ENCODE measurements at regions not wholly inside any gene's neighbourhood (a gene's known extent, or its start where the extent isn't known, plus 50 kb on each side); places are given as distances from the start of the nearest gene placed in this dataset.

DNA sequence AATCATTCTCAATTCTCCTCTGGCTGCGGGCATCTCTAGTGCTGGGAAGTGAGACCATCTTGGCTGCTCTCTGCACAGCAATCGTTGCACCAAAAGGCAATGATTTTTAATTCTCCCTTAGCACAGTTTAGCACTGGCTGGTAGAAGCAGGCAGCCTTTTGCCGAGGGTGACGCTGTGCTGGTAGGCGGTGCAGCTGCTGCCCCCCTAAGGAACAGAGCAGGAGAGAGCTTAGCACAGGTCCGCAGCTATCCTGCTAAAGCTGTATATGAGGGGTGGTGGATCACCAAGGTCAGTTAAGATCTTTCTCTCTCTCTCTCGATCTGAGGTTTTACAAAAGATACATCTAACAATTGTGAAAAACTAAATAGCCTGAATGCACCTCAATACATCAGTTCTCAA lies 390.1 kb downstream of the GATA3 start:
- no peak for DNase-seq (ENCODE audit: extremely low read depth, low read depth)
- no peak for TF ChIP-seq CTCF (IDR thresholded peaks at IDR 0.05; ENCODE audit: low read depth, low read length, missing control alignments)
- no peak overlapping the region for H3K4me3 ChIP-seq (replicated peaks; ENCODE audit: low read depth, low read length)

GRCh38 chr10:8445353-8445752 lies 390.9 kb downstream of the GATA3 start:
- DNase-seq (ENCODE audit: extremely low read depth, low read depth), result no peak
- TF ChIP-seq CTCF (IDR thresholded peaks at IDR 0.05; ENCODE audit: low read depth, low read length, missing control alignments), result no peak
- H3K4me3 ChIP-seq (replicated peaks; ENCODE audit: low read depth, low read length), result no peak overlapping the region

- no peak for DNase-seq (ENCODE audit: extremely low read depth, low read depth)
- TF ChIP-seq CTCF (IDR thresholded peaks at IDR 0.05; ENCODE audit: low read depth, low read length, missing control alignments), result no peak
- H3K4me3 ChIP-seq (replicated peaks; ENCODE audit: low read depth, low read length), result no peak overlapping the region
These were observed 395.4 kb downstream of the GATA3 start for GRCh38 chr10:8449909-8450308.

GRCh38 chr10:8453587-8453986 lies 399.1 kb downstream of the GATA3 start:
- no peak overlapping the region for H3K4me3 ChIP-seq (replicated peaks; ENCODE audit: low read depth, low read length)
- DNase-seq (ENCODE audit: extremely low read depth, low read depth), result no peak
- no peak for TF ChIP-seq CTCF (IDR thresholded peaks at IDR 0.05; ENCODE audit: low read depth, low read length, missing control alignments)

DNA sequence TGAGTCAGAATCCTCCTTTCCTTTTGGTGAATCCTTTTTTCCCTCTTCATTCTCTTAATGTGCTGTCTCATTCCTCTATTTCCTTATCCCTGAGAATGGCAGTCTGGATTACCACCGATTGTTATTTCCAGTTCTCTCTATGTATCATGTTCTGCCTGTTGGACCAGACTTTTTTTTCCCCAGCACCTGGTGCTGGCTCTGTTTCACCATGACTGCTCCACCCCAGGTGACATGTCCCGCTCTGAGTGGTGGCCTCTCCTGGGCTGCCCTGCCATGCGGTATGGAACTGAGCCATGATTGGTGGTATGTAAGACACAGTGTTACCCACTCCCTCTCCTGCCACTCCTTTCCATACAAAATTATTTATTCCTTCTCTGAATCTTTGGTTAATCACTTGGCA lies 399.9 kb downstream of the GATA3 start:
- no peak for DNase-seq (ENCODE audit: extremely low read depth, low read depth)
- TF ChIP-seq CTCF (IDR thresholded peaks at IDR 0.05; ENCODE audit: low read depth, low read length, missing control alignments), result no peak
- no peak overlapping the region for H3K4me3 ChIP-seq (replicated peaks; ENCODE audit: low read depth, low read length)

GRCh38 chr10:8455181-8455580 lies 400.7 kb downstream of the GATA3 start:
- DNase-seq (ENCODE audit: extremely low read depth, low read depth), result no peak
- H3K4me3 ChIP-seq (replicated peaks; ENCODE audit: low read depth, low read length), result no peak overlapping the region
- no peak for TF ChIP-seq CTCF (IDR thresholded peaks at IDR 0.05; ENCODE audit: low read depth, low read length, missing control alignments)

DNA sequence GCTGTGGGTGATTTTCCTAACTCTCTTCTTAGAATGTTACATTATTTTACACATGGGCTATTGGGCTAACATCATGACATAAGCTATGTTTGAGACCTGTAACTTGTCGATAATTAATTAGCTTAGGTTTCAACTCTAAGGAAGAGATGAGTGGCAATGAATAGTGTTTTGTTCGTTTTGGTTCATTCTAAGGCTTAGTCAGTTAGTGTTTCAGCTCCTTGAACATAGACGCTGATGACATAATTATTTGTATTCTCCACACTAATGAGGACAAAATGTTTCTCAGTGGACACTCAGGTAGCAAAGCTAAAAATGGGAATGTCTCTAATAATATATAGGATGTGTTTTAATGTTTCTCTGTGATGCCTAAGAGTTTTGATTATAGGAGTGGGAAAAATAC lies 401.9 kb downstream of the GATA3 start:
- TF ChIP-seq CTCF (IDR thresholded peaks at IDR 0.05; ENCODE audit: low read depth, low read length, missing control alignments), result no peak
- H3K4me3 ChIP-seq (replicated peaks; ENCODE audit: low read depth, low read length), result no peak overlapping the region
- DNase-seq (ENCODE audit: extremely low read depth, low read depth), result no peak
